ENCODE measurements at regions not wholly inside any gene's neighbourhood (a gene's known extent, or its start where the extent isn't known, plus 50 kb on each side); places are given as distances from the start of the nearest gene placed in this dataset.

DNA sequence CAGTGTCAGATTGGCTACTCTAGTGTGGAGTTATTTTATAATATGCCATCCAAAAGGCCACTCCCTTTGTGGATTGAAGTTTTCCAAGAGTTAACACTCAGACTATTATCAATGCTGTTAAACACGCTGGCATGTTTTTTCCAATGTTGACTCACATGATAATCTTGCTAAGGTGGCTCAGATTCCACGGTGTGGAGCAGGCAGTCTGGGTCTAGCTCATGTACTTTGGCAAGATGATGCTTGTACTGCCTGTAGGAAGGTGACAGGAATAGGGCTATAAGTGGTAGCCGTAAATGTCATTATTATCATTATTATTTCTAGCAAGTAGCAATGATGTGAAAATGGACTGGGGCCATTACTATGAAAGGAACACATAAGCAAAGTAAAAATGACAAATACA is 79.4 kb upstream of the TBX20 start:
- dilution Hi-C loops (cut with MboI; ENCODE audit: extremely low pct_ligation_motif_present, low sequenced_read_pairs) = no loop called here
- no peak overlapping the region for H3K4me2 ChIP-seq (ENCODE audit: insufficient read depth, low read length)

More for the DNA sequence above, 79.4 kb upstream of the TBX20 start:
- no peak overlapping the region for H2AFZ ChIP-seq (ENCODE audit: low read depth, low read length)
- H3K79me2 ChIP-seq (ENCODE audit: control insufficient read depth, insufficient read depth, low read length) = no peaks in the 10 kb centered on the region
- no peak overlapping the region for H3K9ac ChIP-seq (replicated peaks; ENCODE audit: extremely low read depth, insufficient read depth, low read length)
- no peaks in the 10 kb centered on the region for H3K4me1 ChIP-seq (ENCODE audit: control insufficient read depth, extremely low read depth, insufficient read depth, low read length)
- DNase-seq (ENCODE audit: low read depth, low spot score) = no peak
- intact Hi-C loops (cut with micrococcal nuclease) = no loop called here
- no peak overlapping the region for H3K27ac ChIP-seq (ENCODE audit: insufficient read depth, low read depth, low read length)
- H4K20me1 ChIP-seq (replicated peaks; ENCODE audit: control insufficient read depth, extremely low read depth, insufficient read depth, low read length) = no peaks in the 10 kb centered on the region
- no peaks in the 10 kb centered on the region for H3K9me1 ChIP-seq (replicated peaks; ENCODE audit: control insufficient read depth, extremely low read depth, insufficient read depth, low read length)
- H3K9me3 ChIP-seq (replicated peaks; ENCODE audit: control insufficient read depth, insufficient read depth, low read length) = no peaks in the 10 kb centered on the region
- TF ChIP-seq GATA2 (IDR thresholded peaks at IDR 0.05; ENCODE audit: insufficient read depth, insufficient read length, low read depth, low read length) = no peak
- TF ChIP-seq POLR2AphosphoS5 (IDR thresholded peaks at IDR 0.05; ENCODE audit: insufficient read depth, low read depth, low read length) = no peak
- no peak for TF ChIP-seq EZH2 (IDR thresholded peaks at IDR 0.05; ENCODE audit: borderline replicate concordance, low read depth, low read length, severe bottlenecking)
- TF ChIP-seq, protein P1, sequence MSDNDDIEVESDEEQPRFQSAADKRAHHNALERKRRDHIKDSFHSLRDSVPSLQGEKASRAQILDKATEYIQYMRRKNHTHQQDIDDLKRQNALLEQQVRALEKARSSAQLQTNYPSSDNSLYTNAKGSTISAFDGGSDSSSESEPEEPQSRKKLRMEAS (IDR thresholded peaks at IDR 0.05; ENCODE audit: insufficient read depth, insufficient read length) = no peak
- no peak for TF ChIP-seq JUN (IDR thresholded peaks at IDR 0.05; ENCODE audit: borderline replicate concordance, insufficient read depth, insufficient read length, low read depth)
- no peak for TF ChIP-seq CTCF (IDR thresholded peaks at IDR 0.05; ENCODE audit: extremely low read depth in 1 of 2, insufficient read depth in 1 of 2, low read depth in 1 of 2, low read length in 2 of 2)
- TF ChIP-seq FOS (IDR thresholded peaks at IDR 0.05; ENCODE audit: borderline replicate concordance, insufficient read depth, low read length) = no peak
- no peak for TF ChIP-seq MYC (IDR thresholded peaks at IDR 0.05; ENCODE audit: low read depth, low read length)
- no peak for TF ChIP-seq POLR2A (IDR thresholded peaks at IDR 0.05; ENCODE audit: low read depth, low read length)
- no peak overlapping the region for H3K4me3 ChIP-seq (replicated peaks in 1 of 3; ENCODE audit: insufficient read depth in 1 of 3, low read depth in 1 of 3, low read length in 3 of 3)
- no peaks in the 10 kb centered on the region for H3K36me3 ChIP-seq (ENCODE audit: control insufficient read depth in 2 of 2, extremely low read depth in 1 of 2, insufficient read depth in 2 of 2, low read length in 2 of 2)
- FAIRE-seq = no peak
- POLR2A ChIA-PET = no interaction called here
- BruUV-seq (replicated peaks) = no TSS peak
- no peaks in the 10 kb centered on the region for H3K27me3 ChIP-seq (ENCODE audit: control insufficient read depth in 2 of 2, insufficient read depth in 2 of 2, low read length in 2 of 2)
- CTCF ChIA-PET = interaction anchor here (0.7 kb wide), 1 partner anchor 518 kb away, joined by 3 read pairs; no protein-coding TSS in a partner anchor
